Fibroblast of villous mesenchyme (primary cell): ENCODE measurements at regions not wholly inside any gene's neighbourhood (a gene's known extent, or its start where the extent isn't known, plus 50 kb on each side); places are given as distances from the start of the nearest gene placed in this dataset.
A peak's percentile ranks its signal among the peaks of the same experiment; 100 is the strongest.

Source experiments
- DNase-seq: peaks from one replicate; pipeline ENCODE4 v3.0.0-alpha.2; 2010; ENCODE audit warnings: low read depth
- H3K4me3 ChIP-seq: 2 replicates; pipeline ENCODE4 v1.5.1; 2011; ENCODE audit warnings: low read depth, mild to moderate bottlenecking, low read length
- CTCF ChIP-seq: IDR thresholded peaks from 2 replicates; pipeline ENCODE4 v1.5.1; 2012; ENCODE audit warnings: low read depth, mild to moderate bottlenecking, low read length; ENCODE audit not compliant: insufficient read depth

DNA sequence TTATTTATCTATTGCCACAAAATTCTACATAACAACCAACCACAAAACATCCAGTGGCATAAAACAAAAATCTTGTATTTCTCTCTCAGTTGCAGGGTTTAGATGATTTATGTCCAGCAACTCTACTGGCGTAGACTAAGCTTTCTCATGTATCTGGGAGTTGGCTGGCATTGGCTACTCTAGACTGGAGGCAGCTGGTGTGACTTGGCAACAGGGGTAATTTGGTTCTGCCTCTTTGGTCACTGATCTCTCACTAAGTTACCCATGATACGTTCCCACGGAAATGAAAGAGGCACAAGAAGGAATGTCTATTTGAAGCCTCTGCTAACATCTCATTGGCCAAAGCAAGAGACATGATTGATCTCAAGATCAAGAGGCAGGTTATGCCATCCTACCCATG is 144.0 kb downstream of the HS3ST3B1 start:
- no peak for DNase-seq
- H3K4me3 ChIP-seq, result no peak overlapping the region
- TF ChIP-seq CTCF, result no peak

DNA sequence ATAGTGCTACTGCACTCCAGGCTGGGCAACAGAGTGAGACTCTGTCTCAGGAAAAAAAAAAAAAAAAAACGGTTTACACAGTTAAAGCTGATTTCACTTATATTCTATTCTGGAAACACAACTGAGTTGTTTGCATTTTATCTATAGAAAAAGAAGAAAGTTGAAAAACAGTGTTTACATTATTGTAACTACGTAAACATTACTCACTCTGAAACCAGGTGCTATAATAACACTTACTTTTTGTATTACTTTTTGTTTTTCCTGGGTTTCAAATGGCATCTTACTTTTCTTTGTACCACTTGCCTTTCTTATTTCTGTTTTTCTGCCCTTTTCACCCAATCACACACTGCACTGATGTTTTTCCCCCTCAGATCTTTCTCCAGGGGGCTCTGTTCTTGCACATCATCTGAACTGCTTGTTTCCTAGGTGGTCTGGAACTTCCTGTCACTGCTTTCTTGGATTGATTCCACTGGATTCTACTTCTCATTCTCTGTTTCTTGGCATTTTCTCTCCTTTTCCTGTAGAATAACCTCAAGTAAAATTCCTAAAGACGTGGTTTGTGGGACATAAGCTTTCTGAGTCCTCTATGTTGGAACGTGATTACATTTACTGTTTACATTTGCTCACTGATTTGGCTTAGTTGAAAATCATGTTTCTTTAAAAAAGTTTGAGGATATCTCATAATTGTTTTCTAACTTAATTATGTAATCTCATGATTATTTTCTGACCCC is 142.1 kb downstream of the HS3ST3B1 start:
- no peak for TF ChIP-seq CTCF
- DNase-seq, result peak; percentile 17
- no peak overlapping the region for H3K4me3 ChIP-seq

GRCh38 chr17:14437176-14437575 is 136.3 kb downstream of the HS3ST3B1 start:
- no peak for TF ChIP-seq CTCF
- no peak for DNase-seq
- H3K4me3 ChIP-seq, result no peak overlapping the region

GRCh38 chr17:14436266-14436665 is 135.4 kb downstream of the HS3ST3B1 start:
- TF ChIP-seq CTCF, result no peak
- no peak for DNase-seq
- H3K4me3 ChIP-seq, result no peak overlapping the region

DNA sequence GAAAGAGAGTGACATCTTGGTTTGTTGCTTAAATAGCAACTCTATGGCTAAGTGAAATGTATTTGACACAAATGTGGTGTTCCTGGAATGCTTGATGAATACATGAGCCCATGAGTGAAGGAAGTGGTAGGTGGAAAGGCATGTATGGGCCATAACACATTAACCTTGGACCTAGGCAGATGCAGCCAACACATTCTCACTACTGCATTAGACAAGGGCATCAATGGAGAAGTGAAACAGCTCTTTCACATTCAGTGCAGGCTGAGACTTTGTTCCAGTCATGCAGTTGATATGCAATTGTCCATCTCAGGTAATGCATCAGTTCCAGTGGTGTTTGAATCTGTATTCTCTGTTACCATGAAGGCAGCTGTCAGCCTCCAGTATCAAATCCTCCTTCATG is 133.6 kb downstream of the HS3ST3B1 start:
- no peak for TF ChIP-seq CTCF
- no peak for DNase-seq
- H3K4me3 ChIP-seq, result no peak overlapping the region

GRCh38 chr17:14432079-14432478 is 131.2 kb downstream of the HS3ST3B1 start:
- DNase-seq, result no peak
- no peak overlapping the region for H3K4me3 ChIP-seq
- TF ChIP-seq CTCF, result no peak

GRCh38 chr17:14429084-14429483 is 128.2 kb downstream of the HS3ST3B1 start:
- no peak for TF ChIP-seq CTCF
- no peak for DNase-seq
- H3K4me3 ChIP-seq, result no peak overlapping the region
